Upper lobe of right lung (tissue), 1 donor: ENCODE measurements at regions not wholly inside any gene's neighbourhood (a gene's known extent, or its start where the extent isn't known, plus 50 kb on each side); places are given as distances from the start of the nearest gene placed in this dataset.

ENCODE experiments used
- ATAC-seq: fragments of 200-7000 bp; cut with Tn5 transposase; one replicate; pipeline ENCODE4 v1.9.1; 2020; ENCODE audit warnings: mild to moderate bottlenecking, moderate library complexity
- DNase-seq: peaks from one replicate; pipeline ENCODE4 v3.0.0-alpha.2; 2020
- H3K27ac ChIP-seq: fragments of 200-600 bp; one replicate; pipeline ENCODE4 v1.8.0; 2022
- H3K27me3 ChIP-seq: fragments of 200-600 bp; one replicate; pipeline ENCODE4 v1.8.0; 2022; ENCODE audit warnings: mild to moderate bottlenecking
- H3K36me3 ChIP-seq: fragments of 200-600 bp; one replicate; pipeline ENCODE4 v1.8.0; 2022
- H3K4me1 ChIP-seq: fragments of 200-600 bp; one replicate; pipeline ENCODE4 v1.8.0; 2022
- H3K4me3 ChIP-seq: fragments of 200-600 bp; one replicate; pipeline ENCODE4 v1.8.0; 2022; ENCODE audit warnings: mild to moderate bottlenecking
- H3K9me3 ChIP-seq: fragments of 200-600 bp; one replicate; pipeline ENCODE4 v1.8.0; 2022
- intact Hi-C: fragments of 100-400 bp; cut with DNase I; formaldehyde crosslinking; loops from one replicate; pipeline ENCODE4 v1.11.0; 2022
- TF ChIP-seq, protein P1 (sequence below): fragments of 200-600 bp; IDR thresholded peaks from one replicate; pipeline ENCODE4 v1.8.0; 2022; ENCODE audit warnings: antibody characterized with exemption
- donor health status: DM: no; HTN: yes; CAD: no; lungs with severe emphysema.

DNA sequence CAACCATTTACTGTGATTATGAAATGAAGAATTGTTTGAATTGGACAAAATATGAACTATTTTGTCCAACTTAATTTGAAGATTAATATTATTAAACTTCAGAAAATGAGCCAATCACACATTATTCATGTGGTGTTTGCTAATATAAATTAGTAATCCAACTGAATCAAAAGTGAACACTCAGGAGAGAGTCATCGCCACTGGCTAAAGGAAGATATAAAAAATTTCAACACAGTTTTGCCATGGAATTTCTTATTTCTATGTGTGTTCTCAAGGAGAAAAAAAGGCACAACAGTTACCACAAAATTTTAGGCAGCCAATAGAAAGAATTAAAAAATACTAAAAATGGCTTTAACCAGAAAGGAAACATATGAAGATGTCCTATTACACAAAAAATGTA, 2683.8 kb downstream of the PCDH9 start:
- intact Hi-C loops, result no loop called here
- H3K4me3 ChIP-seq, result no peak overlapping the region
- ATAC-seq, result no peak
- H3K9me3 ChIP-seq, result no peaks in the 10 kb centered on the region
- no peaks in the 10 kb centered on the region for H3K27me3 ChIP-seq
- no peak for DNase-seq
- H3K27ac ChIP-seq, result no peak overlapping the region
- TF ChIP-seq, protein P1, sequence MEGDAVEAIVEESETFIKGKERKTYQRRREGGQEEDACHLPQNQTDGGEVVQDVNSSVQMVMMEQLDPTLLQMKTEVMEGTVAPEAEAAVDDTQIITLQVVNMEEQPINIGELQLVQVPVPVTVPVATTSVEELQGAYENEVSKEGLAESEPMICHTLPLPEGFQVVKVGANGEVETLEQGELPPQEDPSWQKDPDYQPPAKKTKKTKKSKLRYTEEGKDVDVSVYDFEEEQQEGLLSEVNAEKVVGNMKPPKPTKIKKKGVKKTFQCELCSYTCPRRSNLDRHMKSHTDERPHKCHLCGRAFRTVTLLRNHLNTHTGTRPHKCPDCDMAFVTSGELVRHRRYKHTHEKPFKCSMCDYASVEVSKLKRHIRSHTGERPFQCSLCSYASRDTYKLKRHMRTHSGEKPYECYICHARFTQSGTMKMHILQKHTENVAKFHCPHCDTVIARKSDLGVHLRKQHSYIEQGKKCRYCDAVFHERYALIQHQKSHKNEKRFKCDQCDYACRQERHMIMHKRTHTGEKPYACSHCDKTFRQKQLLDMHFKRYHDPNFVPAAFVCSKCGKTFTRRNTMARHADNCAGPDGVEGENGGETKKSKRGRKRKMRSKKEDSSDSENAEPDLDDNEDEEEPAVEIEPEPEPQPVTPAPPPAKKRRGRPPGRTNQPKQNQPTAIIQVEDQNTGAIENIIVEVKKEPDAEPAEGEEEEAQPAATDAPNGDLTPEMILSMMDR, result no peak
- no peaks in the 10 kb centered on the region for H3K4me1 ChIP-seq
- no peaks in the 10 kb centered on the region for H3K36me3 ChIP-seq

DNA sequence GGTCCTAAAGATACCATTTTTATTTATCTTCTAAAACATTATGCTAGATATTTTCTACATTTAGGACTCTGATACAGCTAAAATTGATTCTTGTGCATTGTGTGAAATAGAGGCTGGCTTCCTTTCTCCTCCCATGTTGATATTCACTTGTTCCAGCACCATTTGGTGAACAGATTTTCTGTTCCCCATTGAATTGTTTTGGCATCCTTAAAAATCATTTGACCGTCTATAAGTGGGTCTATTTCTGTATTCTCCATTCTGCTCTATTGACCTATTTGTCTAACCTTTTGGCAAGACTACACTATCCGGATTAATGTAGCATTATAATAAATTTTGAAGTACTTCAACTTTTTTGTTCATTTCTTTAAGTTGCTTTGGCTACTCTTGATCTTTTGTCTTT, 2689.2 kb downstream of the PCDH9 start:
- intact Hi-C loops, result no loop called here
- no peak overlapping the region for H3K27ac ChIP-seq
- H3K4me3 ChIP-seq, result no peak overlapping the region
- no peak for ATAC-seq
- TF ChIP-seq, protein P1, result no peak
- no peaks in the 10 kb centered on the region for H3K9me3 ChIP-seq
- no peak for DNase-seq
- H3K27me3 ChIP-seq, result no peaks in the 10 kb centered on the region
- no peaks in the 10 kb centered on the region for H3K4me1 ChIP-seq
- H3K36me3 ChIP-seq, result no peaks in the 10 kb centered on the region

DNA sequence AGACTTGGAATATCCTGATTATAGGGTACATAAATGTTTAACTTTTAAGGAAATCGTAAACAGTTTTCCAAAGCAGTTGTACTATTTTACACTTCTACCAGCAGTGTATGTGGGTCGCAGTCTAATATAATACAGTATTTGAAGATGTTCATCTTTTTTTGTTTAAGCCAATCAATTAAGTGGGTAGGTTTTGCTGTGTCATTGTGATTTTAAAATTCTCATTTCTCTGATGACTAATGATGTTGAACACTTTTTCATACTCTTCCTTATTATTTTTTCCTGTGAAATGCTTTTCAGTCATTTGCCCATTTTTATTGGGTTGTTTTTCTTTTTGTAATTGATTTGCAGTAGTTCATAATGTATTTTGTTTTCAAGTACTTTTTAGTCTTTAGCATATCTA, 2689.7 kb downstream of the PCDH9 start:
- Histone ChIP-seq H3K27me3 (no peaks in the 10 kb centered on the region), H3K4me3 (no peak overlapping the region), H3K36me3 (no peaks in the 10 kb centered on the region), H3K4me1 (no peaks in the 10 kb centered on the region), H3K9me3 (no peaks in the 10 kb centered on the region), H3K27ac (no peak overlapping the region)
- DNase-seq (no peak), ATAC-seq (no peak)
- intact Hi-C loops, result no loop called here
- TF ChIP-seq, protein P1, result no peak

DNA sequence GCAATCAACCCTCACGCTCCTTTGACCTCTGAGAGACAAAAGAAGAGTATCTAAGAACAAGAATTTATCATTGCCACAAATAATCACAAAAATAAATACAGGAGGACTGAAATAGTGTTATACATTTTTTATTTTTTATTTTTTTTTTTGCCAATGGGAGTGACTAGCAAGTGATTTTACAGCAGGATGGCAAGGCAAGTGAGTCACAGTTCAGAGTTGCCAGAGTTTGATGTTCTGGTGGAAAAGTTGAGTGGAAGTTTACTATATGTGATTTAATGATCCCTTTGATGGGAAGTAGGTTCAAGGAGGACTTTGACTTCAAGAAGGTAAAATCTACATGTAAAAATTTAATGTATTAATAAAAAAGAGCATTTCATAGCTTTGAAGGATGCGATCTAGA, 2691.4 kb downstream of the PCDH9 start:
- Histone ChIP-seq H3K4me3 (no peak overlapping the region), H3K4me1 (no peaks in the 10 kb centered on the region), H3K36me3 (no peaks in the 10 kb centered on the region), H3K27me3 (no peaks in the 10 kb centered on the region), H3K9me3 (no peaks in the 10 kb centered on the region), H3K27ac (no peak overlapping the region)
- DNase-seq (no peak), ATAC-seq (no peak)
- intact Hi-C loops, result no loop called here
- TF ChIP-seq, protein P1, result no peak

DNA sequence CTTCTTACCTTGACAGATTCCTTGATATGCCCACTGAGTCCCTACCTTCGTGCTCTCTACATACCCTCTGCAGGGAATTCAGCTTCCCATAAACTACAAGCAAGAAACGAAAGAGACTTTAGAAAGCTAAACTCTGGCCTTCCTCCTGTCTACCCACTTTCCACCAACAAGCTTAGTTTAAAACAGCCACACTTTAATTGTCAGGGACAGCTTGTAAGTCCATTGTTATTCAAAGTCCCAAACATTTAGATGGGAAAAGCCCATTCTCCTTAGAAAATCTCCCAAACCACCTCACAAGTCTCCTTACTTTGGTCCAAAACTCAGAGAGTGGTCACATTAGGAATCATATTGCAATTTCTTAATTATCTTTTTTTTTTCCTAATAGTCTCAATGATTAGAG, 2695.8 kb downstream of the PCDH9 start:
- H3K36me3 ChIP-seq, result no peaks in the 10 kb centered on the region
- intact Hi-C loops, result no loop called here
- TF ChIP-seq, protein P1, result no peak
- ATAC-seq, result no peak
- no peak overlapping the region for H3K27ac ChIP-seq
- no peaks in the 10 kb centered on the region for H3K9me3 ChIP-seq
- H3K4me3 ChIP-seq, result no peak overlapping the region
- H3K4me1 ChIP-seq, result no peaks in the 10 kb centered on the region
- no peak for DNase-seq
- no peaks in the 10 kb centered on the region for H3K27me3 ChIP-seq

DNA sequence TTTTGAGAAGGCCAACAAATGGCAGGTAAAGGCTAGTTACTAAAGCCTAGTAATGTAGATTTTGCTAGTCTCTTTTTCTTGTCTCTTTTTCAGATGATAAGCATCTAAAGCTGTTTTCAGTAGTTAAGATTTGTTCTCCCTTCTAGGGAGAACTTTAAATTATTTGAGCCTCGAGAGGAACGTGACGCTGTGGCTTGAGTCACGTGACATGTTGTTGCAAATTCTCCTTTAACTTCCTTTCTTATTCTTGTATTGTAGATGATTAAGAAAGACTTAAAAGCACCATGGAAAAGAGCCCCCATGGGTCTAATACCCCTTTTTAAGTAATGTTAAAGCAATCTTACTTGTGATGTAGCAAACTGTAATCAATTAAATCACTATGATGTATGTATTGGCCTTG, 2698.7 kb downstream of the PCDH9 start:
- H3K4me1 ChIP-seq, result no peaks in the 10 kb centered on the region
- no peaks in the 10 kb centered on the region for H3K9me3 ChIP-seq
- H3K36me3 ChIP-seq, result no peaks in the 10 kb centered on the region
- intact Hi-C loops, result no loop called here
- H3K27me3 ChIP-seq, result no peaks in the 10 kb centered on the region
- H3K4me3 ChIP-seq, result no peak overlapping the region
- ATAC-seq (no peak), DNase-seq (no peak)
- H3K27ac ChIP-seq, result no peak overlapping the region
- TF ChIP-seq, protein P1, result no peak
